ENCODE measurements at regions not wholly inside any gene's neighbourhood (a gene's known extent, or its start where the extent isn't known, plus 50 kb on each side); places are given as distances from the start of the nearest gene placed in this dataset.

GRCh38 chr13:84249463-84249862, 367.2 kb upstream of the SLITRK1 start:
- TF ChIP-seq NR3C1 (CRISPR knock-in tag; conservative IDR thresholded peaks at IDR 0.05; ENCODE audit: low read depth) (no peak), FOXK1 (CRISPR knock-in tag; IDR thresholded peaks at IDR 0.05) (no peak), FOXJ3 (CRISPR knock-in tag; IDR thresholded peaks at IDR 0.05; ENCODE audit: borderline replicate concordance) (no peak), ZNF512 (CRISPR knock-in tag; IDR thresholded peaks at IDR 0.05; ENCODE audit: borderline replicate concordance) (no peak), IRF2 (CRISPR knock-in tag; IDR thresholded peaks at IDR 0.05; ENCODE audit: borderline replicate concordance, low read depth) (no peak), TEAD1 (CRISPR knock-in tag; IDR thresholded peaks at IDR 0.05) (no peak), IRF1 (CRISPR knock-in tag; IDR thresholded peaks at IDR 0.05) (no peak), NFYB (CRISPR knock-in tag; conservative IDR thresholded peaks at IDR 0.05; ENCODE audit: low read depth) (no peak), SP1 (CRISPR knock-in tag; conservative IDR thresholded peaks at IDR 0.05) (no peak), ZNF263 (CRISPR knock-in tag; IDR thresholded peaks at IDR 0.05; ENCODE audit: low read depth) (no peak), PRRX2 (CRISPR knock-in tag; IDR thresholded peaks at IDR 0.05) (no peak), OVOL2 (CRISPR knock-in tag; IDR thresholded peaks at IDR 0.05; ENCODE audit: borderline replicate concordance) (no peak), NR1H2 (CRISPR knock-in tag; IDR thresholded peaks at IDR 0.05) (no peak), NFE2L1 (CRISPR knock-in tag; IDR thresholded peaks at IDR 0.05) (no peak), JUN (CRISPR knock-in tag; IDR thresholded peaks at IDR 0.05) (no peak), KAT7 (CRISPR knock-in tag; IDR thresholded peaks at IDR 0.05; ENCODE audit: borderline replicate concordance) (no peak), SMAD4 (CRISPR knock-in tag; IDR thresholded peaks at IDR 0.05) (no peak)
- TF ChIP-seq, protein P1, sequence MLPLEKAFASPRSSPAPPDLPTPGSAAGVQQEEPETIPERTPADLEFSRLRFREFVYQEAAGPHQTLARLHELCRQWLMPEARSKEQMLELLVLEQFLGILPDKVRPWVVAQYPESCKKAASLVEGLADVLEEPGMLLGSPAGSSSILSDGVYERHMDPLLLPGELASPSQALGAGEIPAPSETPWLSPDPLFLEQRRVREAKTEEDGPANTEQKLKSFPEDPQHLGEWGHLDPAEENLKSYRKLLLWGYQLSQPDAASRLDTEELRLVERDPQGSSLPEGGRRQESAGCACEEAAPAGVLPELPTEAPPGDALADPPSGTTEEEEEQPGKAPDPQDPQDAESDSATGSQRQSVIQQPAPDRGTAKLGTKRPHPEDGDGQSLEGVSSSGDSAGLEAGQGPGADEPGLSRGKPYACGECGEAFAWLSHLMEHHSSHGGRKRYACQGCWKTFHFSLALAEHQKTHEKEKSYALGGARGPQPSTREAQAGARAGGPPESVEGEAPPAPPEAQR (CRISPR knock-in tag; IDR thresholded peaks at IDR 0.05), result no peak
- TF ChIP-seq, protein P2, sequence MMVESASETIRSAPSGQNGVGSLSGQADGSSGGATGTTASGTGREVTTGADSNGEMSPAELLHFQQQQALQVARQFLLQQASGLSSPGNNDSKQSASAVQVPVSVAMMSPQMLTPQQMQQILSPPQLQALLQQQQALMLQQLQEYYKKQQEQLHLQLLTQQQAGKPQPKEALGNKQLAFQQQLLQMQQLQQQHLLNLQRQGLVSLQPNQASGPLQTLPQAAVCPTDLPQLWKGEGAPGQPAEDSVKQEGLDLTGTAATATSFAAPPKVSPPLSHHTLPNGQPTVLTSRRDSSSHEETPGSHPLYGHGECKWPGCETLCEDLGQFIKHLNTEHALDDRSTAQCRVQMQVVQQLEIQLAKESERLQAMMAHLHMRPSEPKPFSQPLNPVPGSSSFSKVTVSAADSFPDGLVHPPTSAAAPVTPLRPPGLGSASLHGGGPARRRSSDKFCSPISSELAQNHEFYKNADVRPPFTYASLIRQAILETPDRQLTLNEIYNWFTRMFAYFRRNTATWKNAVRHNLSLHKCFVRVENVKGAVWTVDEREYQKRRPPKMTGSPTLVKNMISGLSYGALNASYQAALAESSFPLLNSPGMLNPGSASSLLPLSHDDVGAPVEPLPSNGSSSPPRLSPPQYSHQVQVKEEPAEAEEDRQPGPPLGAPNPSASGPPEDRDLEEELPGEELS (CRISPR knock-in tag; IDR thresholded peaks at IDR 0.05), result no peak
- Mint-ChIP-seq H3K27me3 (ENCODE audit: low read depth) (no peaks in the 10 kb centered on the region; the same call in 1 of the 2 replicates), H3K36me3 (peaks cover 28% of the 10 kb centered on the region), H3K4me3 (no peak overlapping the region), H3K27ac (no peak overlapping the region), H3K4me1 (no peaks in the 10 kb centered on the region), H3K9me3 (peaks cover 34% of the 10 kb centered on the region)
- ChIA-PET POLR2A (no interaction called here), CTCF (no interaction called here)
- ATAC-seq, result no peak
- no peak for DNase-seq (ENCODE audit: low spot score)

DNA sequence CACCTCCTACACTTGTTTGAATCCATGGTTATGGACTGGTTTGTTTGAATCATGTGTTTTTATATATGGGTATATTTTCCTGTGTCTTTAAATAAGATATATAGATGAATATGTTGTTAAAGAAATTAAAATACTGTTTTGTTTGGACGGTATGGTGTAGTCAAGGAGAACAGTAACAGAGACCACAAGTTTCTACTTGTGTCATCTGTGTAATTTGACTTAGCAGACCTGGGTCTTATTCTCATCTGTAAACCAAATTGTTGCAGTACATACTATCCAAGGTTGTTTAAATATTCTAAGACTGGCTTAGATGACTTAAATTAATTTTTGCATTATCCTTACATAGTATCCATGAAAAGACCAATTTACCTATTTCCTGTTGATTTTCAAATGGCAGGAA, 361.1 kb upstream of the SLITRK1 start:
- Mint-ChIP-seq H3K27ac (no peak overlapping the region), H3K4me1 (no peaks in the 10 kb centered on the region)
- TF ChIP-seq ZNF532 (CRISPR knock-in tag; IDR thresholded peaks at IDR 0.05; ENCODE audit: borderline replicate concordance) (no peak), OVOL2 (CRISPR knock-in tag; IDR thresholded peaks at IDR 0.05; ENCODE audit: borderline replicate concordance) (no peak), ZNF232 (CRISPR knock-in tag; IDR thresholded peaks at IDR 0.05) (no peak), CREM (CRISPR knock-in tag; IDR thresholded peaks at IDR 0.05) (no peak), ZNF423 (CRISPR knock-in tag; IDR thresholded peaks at IDR 0.05) (no peak)
- TF ChIP-seq, protein P3, sequence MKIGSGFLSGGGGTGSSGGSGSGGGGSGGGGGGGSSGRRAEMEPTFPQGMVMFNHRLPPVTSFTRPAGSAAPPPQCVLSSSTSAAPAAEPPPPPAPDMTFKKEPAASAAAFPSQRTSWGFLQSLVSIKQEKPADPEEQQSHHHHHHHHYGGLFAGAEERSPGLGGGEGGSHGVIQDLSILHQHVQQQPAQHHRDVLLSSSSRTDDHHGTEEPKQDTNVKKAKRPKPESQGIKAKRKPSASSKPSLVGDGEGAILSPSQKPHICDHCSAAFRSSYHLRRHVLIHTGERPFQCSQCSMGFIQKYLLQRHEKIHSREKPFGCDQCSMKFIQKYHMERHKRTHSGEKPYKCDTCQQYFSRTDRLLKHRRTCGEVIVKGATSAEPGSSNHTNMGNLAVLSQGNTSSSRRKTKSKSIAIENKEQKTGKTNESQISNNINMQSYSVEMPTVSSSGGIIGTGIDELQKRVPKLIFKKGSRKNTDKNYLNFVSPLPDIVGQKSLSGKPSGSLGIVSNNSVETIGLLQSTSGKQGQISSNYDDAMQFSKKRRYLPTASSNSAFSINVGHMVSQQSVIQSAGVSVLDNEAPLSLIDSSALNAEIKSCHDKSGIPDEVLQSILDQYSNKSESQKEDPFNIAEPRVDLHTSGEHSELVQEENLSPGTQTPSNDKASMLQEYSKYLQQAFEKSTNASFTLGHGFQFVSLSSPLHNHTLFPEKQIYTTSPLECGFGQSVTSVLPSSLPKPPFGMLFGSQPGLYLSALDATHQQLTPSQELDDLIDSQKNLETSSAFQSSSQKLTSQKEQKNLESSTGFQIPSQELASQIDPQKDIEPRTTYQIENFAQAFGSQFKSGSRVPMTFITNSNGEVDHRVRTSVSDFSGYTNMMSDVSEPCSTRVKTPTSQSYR (CRISPR knock-in tag; IDR thresholded peaks at IDR 0.05), result no peak

More for the DNA sequence above, 361.1 kb upstream of the SLITRK1 start:
- POLR2A ChIA-PET, result no interaction called here
- no peak for DNase-seq (ENCODE audit: low spot score)
- Mint-ChIP-seq H3K4me3 (no peak overlapping the region), H3K27me3 (ENCODE audit: low read depth) (no peaks in the 10 kb centered on the region), H3K9me3 (peaks cover 16% of the 10 kb centered on the region), H3K36me3 (no peaks in the 10 kb centered on the region)
- ATAC-seq, result no peak
- CTCF ChIA-PET, result no interaction called here
